GM23338 (cell line): ENCODE measurements at regions not wholly inside any gene's neighbourhood (a gene's known extent, or its start where the extent isn't known, plus 50 kb on each side); places are given as distances from the start of the nearest gene placed in this dataset.

Experiments
- CTCF ChIP-seq, 2 experiments: fragments of 200-600 bp in 1 of 2; sonication (generic) in 1 of 2; conservative IDR thresholded peaks; 2 replicates each; pipeline versions ENCODE4 v1.5.1 to v1.6.1; 2016 to 2017; ENCODE audit warnings: antibody characterized with exemption in 2 of 2, low read depth in 2 of 2, mild to moderate bottlenecking in 2 of 2, moderate library complexity in 1 of 2
- EZH2 ChIP-seq: fragments of 200-600 bp; sonication (generic); IDR thresholded peaks from one replicate; pipeline ENCODE4 v1.8.0; 2017; ENCODE audit warnings: antibody characterized with exemption, mild to moderate bottlenecking, low read depth; ENCODE audit not compliant: unreplicated experiment
- POLR2AphosphoS5 ChIP-seq: IDR thresholded peaks from 2 replicates; pipeline ENCODE4 v1.6.1; 2016; ENCODE audit warnings: antibody characterized with exemption, low read depth

- TF ChIP-seq CTCF (conservative IDR thresholded peaks at IDR 0.05; ENCODE audit: low read depth in 2 of 2) (no peak), POLR2AphosphoS5 (no peak), EZH2 (no peak)
Observed at GRCh38 chr4:79663141-79663540, 255.1 kb upstream of the GK2 start.
